Upper lobe of left lung (tissue), 6 donors: ENCODE measurements at regions not wholly inside any gene's neighbourhood (a gene's known extent, or its start where the extent isn't known, plus 50 kb on each side); places are given as distances from the start of the nearest gene placed in this dataset.
A peak's percentile ranks its signal among the peaks of the same experiment; 100 is the strongest.
"Not testable (repeated sequence)": the region's sequence is repeated elsewhere in the genome, so short reads cannot be mapped to it uniquely, and the experiment has no call there.

ENCODE experiments used
- ATAC-seq, 2 donors: fragments of 200-7000 bp; cut with Tn5 transposase; one replicate each; pipeline ENCODE4 v1.9.1; 2022; ENCODE audit warnings: mild to moderate bottlenecking in 2 of 2, moderate library complexity in 2 of 2; ENCODE audit not compliant: low FRiP score in 2 of 2
- DNase-seq, 2 donors: peaks; one replicate each; pipeline ENCODE4 v3.0.0-alpha.2; 2019 to 2020
- H3K27ac ChIP-seq, 4 donors: fragments of 200-600 bp; sonication (generic); one replicate each; pipeline ENCODE4 v1.5.1; 2016 to 2019
- H3K27me3 ChIP-seq, 4 donors: fragments of 200-600 bp; sonication (generic); one replicate each; pipeline ENCODE4 v1.5.1; 2017 to 2019
- H3K36me3 ChIP-seq, 4 donors: fragments of 200-600 bp; sonication (generic); one replicate each; pipeline ENCODE4 v1.5.1; 2016 to 2019
- H3K4me1 ChIP-seq, 4 donors: fragments of 200-600 bp; sonication (generic); one replicate each; pipeline ENCODE4 v1.5.1; 2018 to 2019
- H3K4me3 ChIP-seq, 4 donors: fragments of 200-600 bp; sonication (generic); one replicate each; pipeline ENCODE4 v1.5.1; 2017 to 2019; ENCODE audit warnings: mild to moderate bottlenecking in 2 of 4, moderate library complexity in 1 of 4
- H3K9me3 ChIP-seq, 4 donors: fragments of 200-600 bp; sonication (generic); one replicate each; pipeline ENCODE4 v1.5.1; 2018 to 2019
- EP300 ChIP-seq, 4 donors: sonication (generic); formaldehyde crosslinking; IDR thresholded peaks; one replicate each; pipeline ENCODE4 v1.5.1; 2017; ENCODE audit warnings: antibody characterized with exemption in 4 of 4, control low read depth in 2 of 4
- POLR2A ChIP-seq, 4 donors: fragments of 450-650 bp; IDR thresholded peaks; one replicate each; pipeline ENCODE4 v1.5.1; 2016 to 2017; ENCODE audit warnings: antibody characterized with exemption in 4 of 4, mild to moderate bottlenecking in 2 of 4
- POLR2AphosphoS5 ChIP-seq, 2 donors: sonication (generic); formaldehyde crosslinking; IDR thresholded peaks; one replicate each; pipeline ENCODE4 v1.5.1; 2017; ENCODE audit warnings: antibody characterized with exemption in 2 of 2
- WGBS, 2 donors: methylation state at CpG; one replicate each; pipeline ENCODE4 v1.1.5; 2017 to 2018; 5-methylcytosine and 5-hydroxymethylcytosine counted together
- TF ChIP-seq, protein P1 (sequence below), 6 experiments: fragments of 450-650 bp in 4 of 6; fragments of 200-600 bp in 2 of 6; sonication (generic) in 2 of 6; IDR thresholded peaks; one replicate each; pipeline ENCODE4 v1.5.1; 2016 to 2019; ENCODE audit warnings: antibody characterized with exemption in 6 of 6
- donor health status: DM: no; HTN: no; CAD: no; lungs with moderate emphysema.
- donor health status: DM: no; HTN: yes; CAD: no; lungs with severe emphysema.

GRCh38 chr14:106372870-106373652, 846.7 kb downstream of the TMEM121 start:
- 29 to 31% methylated on average over 8 to 17 of the region's 17 CpGs for WGBS, 2 donors
- peak; percentile 55 to 91 for DNase-seq
- H3K4me3 ChIP-seq: no peak overlapping the region
- no peak for TF ChIP-seq POLR2A (IDR thresholded peaks at IDR 0.05)
- TF ChIP-seq, protein P1, sequence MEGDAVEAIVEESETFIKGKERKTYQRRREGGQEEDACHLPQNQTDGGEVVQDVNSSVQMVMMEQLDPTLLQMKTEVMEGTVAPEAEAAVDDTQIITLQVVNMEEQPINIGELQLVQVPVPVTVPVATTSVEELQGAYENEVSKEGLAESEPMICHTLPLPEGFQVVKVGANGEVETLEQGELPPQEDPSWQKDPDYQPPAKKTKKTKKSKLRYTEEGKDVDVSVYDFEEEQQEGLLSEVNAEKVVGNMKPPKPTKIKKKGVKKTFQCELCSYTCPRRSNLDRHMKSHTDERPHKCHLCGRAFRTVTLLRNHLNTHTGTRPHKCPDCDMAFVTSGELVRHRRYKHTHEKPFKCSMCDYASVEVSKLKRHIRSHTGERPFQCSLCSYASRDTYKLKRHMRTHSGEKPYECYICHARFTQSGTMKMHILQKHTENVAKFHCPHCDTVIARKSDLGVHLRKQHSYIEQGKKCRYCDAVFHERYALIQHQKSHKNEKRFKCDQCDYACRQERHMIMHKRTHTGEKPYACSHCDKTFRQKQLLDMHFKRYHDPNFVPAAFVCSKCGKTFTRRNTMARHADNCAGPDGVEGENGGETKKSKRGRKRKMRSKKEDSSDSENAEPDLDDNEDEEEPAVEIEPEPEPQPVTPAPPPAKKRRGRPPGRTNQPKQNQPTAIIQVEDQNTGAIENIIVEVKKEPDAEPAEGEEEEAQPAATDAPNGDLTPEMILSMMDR (IDR thresholded peaks at IDR 0.05): peak; percentile 45 to 70 (median 51)
- no peak overlapping the region for H3K27ac ChIP-seq
- no peaks in the 10 kb centered on the region for H3K4me1 ChIP-seq
- no peaks in the 10 kb centered on the region for H3K9me3 ChIP-seq
- no peaks in the 10 kb centered on the region for H3K36me3 ChIP-seq
- ATAC-seq: no peak
- no peaks in the 10 kb centered on the region for H3K27me3 ChIP-seq

- H3K9me3 ChIP-seq, H3K27ac ChIP-seq, DNase-seq, ATAC-seq, H3K27me3 ChIP-seq, H3K4me3 ChIP-seq, H3K36me3 ChIP-seq, H3K4me1 ChIP-seq: not testable (repeated sequence)
- 43 to 55% methylated on average over 4 to 13 of the region's 13 CpGs for WGBS, 2 donors
- TF ChIP-seq, protein P1 (IDR thresholded peaks at IDR 0.05): peak in 2 of 6 experiments; percentile 3 to 18
Measured at GRCh38 chr14:106373653-106374110, 847.3 kb downstream of the TMEM121 start.

GRCh38 chr14:106377432-106377831, 851.0 kb downstream of the TMEM121 start:
- Histone ChIP-seq H3K27me3 (no peaks in the 10 kb centered on the region), H3K9me3 (no peaks in the 10 kb centered on the region), H3K4me1 (no peaks in the 10 kb centered on the region), H3K4me3 (no peak overlapping the region), H3K36me3 (no peaks in the 10 kb centered on the region), H3K27ac (no peak overlapping the region)
- 70 to 80% methylated on average over 1 of the region's 1 CpG for WGBS, 2 donors
- TF ChIP-seq POLR2A (IDR thresholded peaks at IDR 0.05) (no peak), EP300 (IDR thresholded peaks at IDR 0.05) (no peak), POLR2AphosphoS5 (IDR thresholded peaks at IDR 0.05) (no peak)
- TF ChIP-seq, protein P1 (IDR thresholded peaks at IDR 0.05): no peak
- DNase-seq: no peak
- no peak for ATAC-seq

GRCh38 chr14:106378191-106378590, 851.8 kb downstream of the TMEM121 start:
- no peak for ATAC-seq
- TF ChIP-seq POLR2AphosphoS5 (IDR thresholded peaks at IDR 0.05): no peak
- TF ChIP-seq POLR2A (IDR thresholded peaks at IDR 0.05): no peak
- TF ChIP-seq EP300 (IDR thresholded peaks at IDR 0.05): no peak
- TF ChIP-seq, protein P1 (IDR thresholded peaks at IDR 0.05): no peak
- Histone ChIP-seq H3K27ac (no peak overlapping the region), H3K27me3 (no peaks in the 10 kb centered on the region), H3K4me3 (no peak overlapping the region), H3K36me3 (no peaks in the 10 kb centered on the region), H3K4me1 (no peaks in the 10 kb centered on the region), H3K9me3 (no peaks in the 10 kb centered on the region)
- DNase-seq: no peak
- WGBS, 2 donors: 0 to 12% methylated on average over 3 of the region's 3 CpGs

- Histone ChIP-seq H3K27ac (no peak overlapping the region), H3K9me3 (no peaks in the 10 kb centered on the region), H3K4me1 (no peaks in the 10 kb centered on the region), H3K4me3 (no peak overlapping the region), H3K27me3 (no peaks in the 10 kb centered on the region), H3K36me3 (no peaks in the 10 kb centered on the region)
- DNase-seq: no peak
- TF ChIP-seq POLR2AphosphoS5 (IDR thresholded peaks at IDR 0.05): no peak
- no peak for TF ChIP-seq EP300 (IDR thresholded peaks at IDR 0.05)
- TF ChIP-seq, protein P1 (IDR thresholded peaks at IDR 0.05): no peak
- no peak for TF ChIP-seq POLR2A (IDR thresholded peaks at IDR 0.05)
- 69 to 74% methylated on average over 2 of the region's 2 CpGs for whole genome bisulfite sequencing, 2 donors
- ATAC-seq: no peak
Measured at GRCh38 chr14:106380740-106381139, 854.4 kb downstream of the TMEM121 start.

DNA sequence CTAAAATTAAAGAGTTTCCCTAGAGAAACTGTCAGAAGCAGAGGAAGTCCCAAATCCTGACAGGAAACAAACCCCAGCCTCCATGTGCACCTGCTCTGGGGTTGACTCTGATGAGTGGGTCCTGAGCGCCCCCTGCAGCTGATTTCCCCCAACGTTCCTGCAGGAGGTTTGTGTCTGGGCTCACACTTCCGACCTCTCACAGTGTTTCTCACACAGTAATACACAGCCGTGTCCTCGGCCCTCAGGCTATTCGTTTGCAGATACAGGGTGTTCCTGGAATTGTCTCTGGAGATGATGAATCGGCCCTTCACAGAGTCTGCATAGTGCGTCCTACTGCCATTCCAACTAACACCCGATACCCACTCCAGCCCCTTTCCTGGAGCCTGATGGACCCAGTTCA, 862.8 kb downstream of the TMEM121 start:
- not testable (repeated sequence) for ATAC-seq, H3K27me3 ChIP-seq
- 67 to 69% methylated on average over 8 to 9 of the region's 9 CpGs for WGBS, 2 donors

More for the DNA sequence above, 862.8 kb downstream of the TMEM121 start:
- not testable (repeated sequence) for H3K9me3 ChIP-seq, DNase-seq, H3K4me3 ChIP-seq, H3K36me3 ChIP-seq, H3K4me1 ChIP-seq, H3K27ac ChIP-seq
